Stimulated activated effector memory CD8-positive, alpha-beta T cell treated with anti-CD3 and anti-CD28 coated beads, Interleukin-12 subunit alpha, Interleukin-12 subunit beta, amount 100 ng/mL, for 72 hours (primary cell): ENCODE measurements at regions not wholly inside any gene's neighbourhood (a gene's known extent, or its start where the extent isn't known, plus 50 kb on each side); places are given as distances from the start of the nearest gene placed in this dataset.

ENCODE experiments used
- ATAC-seq: fragments of 150-1000 bp; cut with Tn5 transposase; 2 replicates; pipeline ENCODE4 v1.10.0; 2021
- DNase-seq, 2 donors: peaks; one replicate each; pipeline ENCODE4 v3.0.0; 2021 to 2022; ENCODE audit warnings: low spot score in 2 of 2
- H3K27ac Mint-ChIP-seq: one replicate; pipeline ENCODE4 v1.8.0; 2022; ENCODE audit warnings: mild to moderate bottlenecking, mixed read lengths
- H3K36me3 Mint-ChIP-seq: one replicate; pipeline ENCODE4 v1.8.0; 2022; ENCODE audit warnings: mild to moderate bottlenecking, mixed read lengths
- H3K4me1 Mint-ChIP-seq: one replicate; pipeline ENCODE4 v1.8.0; 2022; ENCODE audit warnings: mixed read lengths
- H3K4me3 Mint-ChIP-seq: one replicate; pipeline ENCODE4 v1.8.0; 2022; ENCODE audit warnings: mild to moderate bottlenecking, mixed read lengths
- H3K9me3 Mint-ChIP-seq: one replicate; pipeline ENCODE4 v1.8.0; 2022; ENCODE audit warnings: mixed read lengths

DNA sequence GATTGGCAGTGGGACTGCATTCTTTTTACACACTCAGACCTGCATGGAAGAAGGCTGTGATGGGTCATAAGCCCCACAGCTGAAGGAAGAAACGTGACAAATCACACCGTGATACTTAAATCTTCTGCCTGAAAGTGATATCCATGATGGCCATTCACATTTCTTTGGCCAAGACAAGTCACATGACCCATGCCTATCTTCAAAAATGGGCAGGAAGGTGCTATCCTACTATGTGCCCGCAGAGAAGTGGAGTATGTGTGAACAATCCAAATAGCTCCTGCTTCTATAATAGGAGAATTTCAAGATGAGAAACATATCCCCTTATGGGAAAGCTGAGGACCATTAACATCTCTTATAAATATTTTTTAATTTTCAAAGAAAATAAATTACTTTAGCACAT lies 56.6 kb upstream of the TEAD1 start:
- H3K27ac Mint-ChIP-seq: no peak overlapping the region
- H3K36me3 Mint-ChIP-seq: no peaks in the 10 kb centered on the region
- ATAC-seq (no peak), DNase-seq (no peak)
- no peaks in the 10 kb centered on the region for H3K4me1 Mint-ChIP-seq
- no peak overlapping the region for H3K4me3 Mint-ChIP-seq
- H3K9me3 Mint-ChIP-seq: peaks cover 13% of the 10 kb centered on the region

DNA sequence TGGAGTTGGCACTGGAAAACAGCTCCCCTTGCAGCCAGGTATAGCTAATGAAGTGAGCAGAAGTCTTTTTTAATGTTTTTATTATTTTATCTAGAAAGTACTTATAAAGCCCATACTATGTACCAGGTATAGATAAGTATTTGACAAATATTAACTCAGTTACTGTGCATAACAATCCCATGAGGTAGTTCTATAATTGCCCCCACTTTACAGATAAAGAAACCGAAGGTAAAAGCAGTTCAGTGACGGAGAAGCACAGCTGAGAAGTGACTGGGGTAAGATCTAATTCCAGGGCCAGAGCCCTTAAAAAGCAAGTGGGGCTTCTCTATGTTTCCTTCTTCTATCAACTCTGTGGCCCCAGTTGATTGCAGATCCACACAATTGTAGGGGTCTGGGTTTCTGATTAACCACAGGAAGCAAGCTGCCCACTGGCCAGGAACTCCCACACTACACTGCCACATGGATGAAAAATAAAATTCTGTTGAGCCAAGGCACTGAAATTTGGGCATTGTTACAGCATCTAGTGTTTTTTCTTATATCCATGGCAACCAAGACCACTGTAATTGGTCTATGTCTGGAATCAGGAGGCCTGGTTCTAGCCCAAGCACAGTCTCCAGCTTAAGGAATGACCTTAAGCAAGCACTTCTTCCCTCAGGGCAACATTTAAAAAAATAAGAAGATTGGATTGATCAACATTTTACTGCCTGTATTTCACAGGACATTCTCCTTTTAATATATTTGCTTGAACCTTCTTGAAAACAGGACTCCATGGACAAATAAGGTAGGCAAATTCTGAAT lies 55.3 kb upstream of the TEAD1 start:
- no peak for DNase-seq
- no peak overlapping the region for H3K4me3 Mint-ChIP-seq
- no peak overlapping the region for H3K27ac Mint-ChIP-seq
- H3K4me1 Mint-ChIP-seq: no peaks in the 10 kb centered on the region
- H3K36me3 Mint-ChIP-seq: no peaks in the 10 kb centered on the region
- peaks cover 15% of the 10 kb centered on the region for H3K9me3 Mint-ChIP-seq
- ATAC-seq: no peak

DNA sequence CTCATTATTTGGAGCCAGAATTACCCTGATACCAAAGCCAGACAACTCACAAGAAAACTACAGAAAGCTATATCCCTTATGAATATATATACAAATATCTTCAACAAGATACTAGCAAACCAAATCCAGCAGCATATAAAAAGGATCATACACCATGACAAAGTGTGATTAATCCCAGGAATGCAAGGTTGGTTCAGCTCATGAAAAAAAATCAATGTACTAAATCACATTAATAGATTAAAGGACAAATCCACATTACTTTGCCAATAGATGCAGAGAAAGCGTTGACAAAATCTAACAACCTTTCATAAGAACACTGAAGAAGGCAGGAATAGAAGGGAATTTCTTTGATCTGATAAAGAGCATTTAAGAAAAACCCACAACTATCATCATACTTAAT lies 50.4 kb upstream of the TEAD1 start:
- no peak overlapping the region for H3K4me3 Mint-ChIP-seq
- H3K27ac Mint-ChIP-seq: no peak overlapping the region
- DNase-seq (no peak), ATAC-seq (no peak)
- no peaks in the 10 kb centered on the region for H3K36me3 Mint-ChIP-seq
- no peaks in the 10 kb centered on the region for H3K4me1 Mint-ChIP-seq
- H3K9me3 Mint-ChIP-seq: peaks cover 22% of the 10 kb centered on the region
